H9 (cell line): ENCODE measurements at regions not wholly inside any gene's neighbourhood (a gene's known extent, or its start where the extent isn't known, plus 50 kb on each side); places are given as distances from the start of the nearest gene placed in this dataset.

ENCODE experiments used
- DNase-seq: peaks from one replicate; pipeline ENCODE4 v3.0.0-alpha.2; 2017
- H2AFZ ChIP-seq: one replicate; pipeline ENCODE4 v1.6.1; 2013; ENCODE audit warnings: mild to moderate bottlenecking, low read length, control low read depth, moderate library complexity
- H2AK5ac ChIP-seq: 2 replicates; pipeline ENCODE4 v1.6.1; 2013; ENCODE audit warnings: low read length, control low read depth, mixed read lengths; ENCODE audit not compliant: insufficient read length
- H2BK120ac ChIP-seq: one replicate; pipeline ENCODE4 v1.6.1; 2013; ENCODE audit warnings: low read depth, mild to moderate bottlenecking, low read length, control low read depth, inconsistent platforms; ENCODE audit not compliant: poor library complexity, severe bottlenecking
- H2BK12ac ChIP-seq: 2 replicates; pipeline ENCODE4 v1.6.1; 2013; ENCODE audit warnings: low read length, control low read depth, mixed read lengths, low read depth; ENCODE audit not compliant: insufficient read length
- H2BK15ac ChIP-seq: 2 replicates; pipeline ENCODE4 v1.6.1; 2013; ENCODE audit warnings: low read depth, low read length, control low read depth
- H2BK20ac ChIP-seq: one replicate; pipeline ENCODE4 v1.6.1; 2013; ENCODE audit warnings: low read depth, mild to moderate bottlenecking, low read length, control low read depth, inconsistent platforms; ENCODE audit not compliant: poor library complexity, severe bottlenecking
- H2BK5ac ChIP-seq: 2 replicates; pipeline ENCODE4 v1.6.1; 2013; ENCODE audit warnings: low read length, control low read depth, mixed read lengths; ENCODE audit not compliant: insufficient read length
- H3K14ac ChIP-seq: 2 replicates; pipeline ENCODE4 v1.6.1; 2013; ENCODE audit warnings: low read length, control low read depth; ENCODE audit not compliant: insufficient read depth
- H3K18ac ChIP-seq: 2 replicates; pipeline ENCODE4 v1.6.1; 2013; ENCODE audit warnings: low read depth, mild to moderate bottlenecking, mixed read lengths, low read length, control low read depth; ENCODE audit not compliant: insufficient read length
- H3K23ac ChIP-seq: 2 replicates; pipeline ENCODE4 v1.6.1; 2013; ENCODE audit warnings: low read length, control low read depth, mixed read lengths, low read depth; ENCODE audit not compliant: insufficient read length
- H3K23me2 ChIP-seq: 2 replicates; pipeline ENCODE4 v1.6.1; 2013; ENCODE audit warnings: low read depth, mild to moderate bottlenecking, mixed read lengths, low read length, control low read depth; ENCODE audit not compliant: insufficient read length, poor library complexity, severe bottlenecking
- H3K27ac ChIP-seq: 2 replicates; pipeline ENCODE4 v1.5.1; 2013; ENCODE audit warnings: low read length, control low read depth, mixed read lengths, low read depth; ENCODE audit not compliant: insufficient read length
- H3K27me3 ChIP-seq: 2 replicates; pipeline ENCODE4 v1.6.1; 2013; ENCODE audit warnings: low read length, control low read depth, inconsistent platforms; ENCODE audit not compliant: insufficient read depth
- H3K4ac ChIP-seq: 2 replicates; pipeline ENCODE4 v1.6.1; 2013; ENCODE audit warnings: low read depth, mild to moderate bottlenecking, control low read depth, inconsistent platforms, low read length, moderate library complexity
- H3K4me1 ChIP-seq: 2 replicates; pipeline ENCODE4 v1.6.1; 2013; ENCODE audit warnings: low read length, control low read depth, inconsistent platforms; ENCODE audit not compliant: insufficient read depth
- H3K4me2 ChIP-seq: 2 replicates; pipeline ENCODE4 v1.6.1; 2013; ENCODE audit warnings: low read length, control low read depth, mixed read lengths; ENCODE audit not compliant: insufficient read length, insufficient read depth
- H3K56ac ChIP-seq: 2 replicates; pipeline ENCODE4 v1.6.1; 2013; ENCODE audit warnings: low read depth, mild to moderate bottlenecking, mixed read lengths, low read length, control low read depth; ENCODE audit not compliant: insufficient read length
- H3K79me1 ChIP-seq: 2 replicates; pipeline ENCODE4 v1.6.1; 2013; ENCODE audit warnings: low read depth, mild to moderate bottlenecking, moderate library complexity, low read length, control low read depth, inconsistent platforms; ENCODE audit not compliant: insufficient read depth, poor library complexity, severe bottlenecking
- H3K79me2 ChIP-seq: 2 replicates; pipeline ENCODE4 v1.6.1; 2013; ENCODE audit warnings: low read length, control low read depth, inconsistent platforms; ENCODE audit not compliant: insufficient read depth
- H3K9ac ChIP-seq: 2 replicates; pipeline ENCODE4 v1.6.1; 2013; ENCODE audit warnings: low read length, control low read depth, mixed read lengths; ENCODE audit not compliant: insufficient read length; ENCODE audit errors: extremely low read depth
- H3K9me3 ChIP-seq: one replicate; pipeline ENCODE4 v1.6.1; 2013; ENCODE audit warnings: low read depth, low read length, inconsistent platforms; ENCODE audit not compliant: control insufficient read depth
- H3T11ph ChIP-seq: one replicate; pipeline ENCODE4 v1.6.1; 2013; ENCODE audit warnings: mild to moderate bottlenecking, low read length, control low read depth, inconsistent platforms
- H4K20me1 ChIP-seq: one replicate; pipeline ENCODE4 v1.6.1; 2013; ENCODE audit not compliant: control insufficient read depth, insufficient read length, insufficient read depth
- H4K5ac ChIP-seq: 2 replicates; pipeline ENCODE4 v1.6.1; 2013; ENCODE audit warnings: low read depth, mild to moderate bottlenecking, mixed read lengths, low read length, control low read depth; ENCODE audit not compliant: insufficient read length
- H4K8ac ChIP-seq: replicated peaks from 2 replicates; pipeline ENCODE4 v1.6.1; 2013; ENCODE audit warnings: low read length, control low read depth, mixed read lengths, low read depth; ENCODE audit not compliant: insufficient read length
- H4K91ac ChIP-seq: 2 replicates; pipeline ENCODE4 v1.6.1; 2013; ENCODE audit warnings: low read depth, mild to moderate bottlenecking, moderate library complexity, mixed read lengths, low read length, control low read depth; ENCODE audit not compliant: insufficient read length
- H3K27ac Mint-ChIP-seq, 3 experiments: 2 replicates in 2 of 3; 3 replicates in 1 of 3; pipeline ENCODE4 v1.8.0; 2020 to 2021; ENCODE audit warnings: mixed read lengths in 3 of 3, mild to moderate bottlenecking in 1 of 3, moderate library complexity in 1 of 3
- H3K27me3 Mint-ChIP-seq: 2 replicates; pipeline ENCODE4 v1.8.0; 2021; ENCODE audit warnings: low read depth, mild to moderate bottlenecking, moderate library complexity, mixed read lengths
- H3K36me3 Mint-ChIP-seq, 3 experiments: 2 replicates in 2 of 3; 3 replicates in 1 of 3; pipeline ENCODE4 v1.8.0; 2020 to 2021; ENCODE audit warnings: low read depth in 3 of 3, mixed read lengths in 3 of 3; ENCODE audit not compliant: insufficient read depth in 1 of 3
- H3K4me1 Mint-ChIP-seq, 2 experiments: 2 replicates each; pipeline ENCODE4 v1.8.0; 2020; ENCODE audit warnings: mixed read lengths in 2 of 2
- H3K4me3 Mint-ChIP-seq, 2 experiments: 2 replicates in 1 of 2; 3 replicates in 1 of 2; pipeline ENCODE4 v1.8.0; 2020 to 2021; ENCODE audit warnings: mild to moderate bottlenecking in 2 of 2, mixed read lengths in 2 of 2, moderate library complexity in 1 of 2
- H3K9me3 Mint-ChIP-seq, 2 experiments: 2 replicates in 1 of 2; 3 replicates in 1 of 2; pipeline ENCODE4 v1.8.0; 2020; ENCODE audit warnings: mild to moderate bottlenecking in 2 of 2, mixed read lengths in 2 of 2, moderate library complexity in 1 of 2
- CTCF ChIP-seq: fragments of 200-600 bp; sonication (generic); conservative IDR thresholded peaks from 3 replicates; pipeline ENCODE4 v1.8.0; 2021; ENCODE audit warnings: antibody characterized with exemption, mild to moderate bottlenecking
- WGBS: extraction: QIAGEN DNeasy Blood & Tissue Kit; methylation state at CpG from one replicate; pipeline ENCODE4 v1.1.7; 2013; ENCODE audit warnings: missing lambda C conversion rate, low lambda C conversion rate, mixed read lengths; ENCODE audit not compliant: insufficient read length; ENCODE audit errors: extremely low coverage; 5-methylcytosine and 5-hydroxymethylcytosine counted together

- no peak overlapping the region for H2AK5ac ChIP-seq
- no peak overlapping the region for H3K18ac ChIP-seq
- no peak overlapping the region for H3K56ac ChIP-seq
- no peak overlapping the region for H3T11ph ChIP-seq
- no peaks in the 10 kb centered on the region for H3K23me2 ChIP-seq
- H4K5ac ChIP-seq = no peak overlapping the region
- no peaks in the 10 kb centered on the region for H4K20me1 ChIP-seq
- H2BK20ac ChIP-seq = no peak overlapping the region
- WGBS = no CpG with 5 or more reads among the region's 3 CpGs
- H4K91ac ChIP-seq = no peak overlapping the region
- no peaks in the 10 kb centered on the region for H3K27me3 Mint-ChIP-seq
- no peak overlapping the region for H2AFZ ChIP-seq
- H2BK5ac ChIP-seq = no peak overlapping the region
- H2BK120ac ChIP-seq = no peak overlapping the region
- DNase-seq = no peak
- no peaks in the 10 kb centered on the region for H3K9me3 Mint-ChIP-seq
- H3K9me3 ChIP-seq = no peaks in the 10 kb centered on the region
- H3K23ac ChIP-seq = no peak overlapping the region
- H3K4me1 Mint-ChIP-seq = 0 out of 4 replicates have a peak, but pooled peaks cover 0 to 1% of the 10 kb centered on the region in 2 experiments
- no peak overlapping the region for H2BK15ac ChIP-seq
- no peak overlapping the region for H3K4me3 Mint-ChIP-seq
- H3K4me1 ChIP-seq = no peaks in the 10 kb centered on the region
- no peaks in the 10 kb centered on the region for H3K79me2 ChIP-seq
- H3K79me1 ChIP-seq = no peaks in the 10 kb centered on the region
- no peak overlapping the region for H3K27ac ChIP-seq
- H3K14ac ChIP-seq = no peak overlapping the region
- H3K27me3 ChIP-seq = no peaks in the 10 kb centered on the region
- H3K9ac ChIP-seq = no peak overlapping the region
- no peak overlapping the region for H2BK12ac ChIP-seq
- no peaks in the 10 kb centered on the region for H3K36me3 Mint-ChIP-seq
- H3K4me2 ChIP-seq = no peak overlapping the region
- H3K4ac ChIP-seq = no peak overlapping the region
- no peak for TF ChIP-seq CTCF
- no peak overlapping the region for H3K27ac Mint-ChIP-seq
- H4K8ac ChIP-seq = no peak overlapping the region
Measured at GRCh38 chr4:36719425-36719824, 438.0 kb downstream of the DTHD1 start.
